Neural cell (in vitro differentiated cells): ENCODE measurements at regions not wholly inside any gene's neighbourhood (a gene's known extent, or its start where the extent isn't known, plus 50 kb on each side); places are given as distances from the start of the nearest gene placed in this dataset.

Experiments
- H2AFZ ChIP-seq: fragments of 200-600, 300-800 bp; sonication (generic), shearing (Covaris generic); 2 replicates; pipeline ENCODE4 v1.6.0; 2014; ENCODE audit warnings: low read depth, mild to moderate bottlenecking, antibody characterized with exemption, low read length, moderate library complexity
- H3F3A ChIP-seq: fragments of 200-600 bp; shearing (Covaris generic); 2 replicates; pipeline ENCODE4 v1.6.1; 2016; ENCODE audit warnings: mild to moderate bottlenecking, moderate library complexity, mixed read lengths, antibody characterized with exemption, low read length; ENCODE audit not compliant: insufficient read depth, poor library complexity, severe bottlenecking
- H3K27ac ChIP-seq: fragments of 200-600, 300-800 bp; sonication (generic), shearing (Covaris generic); 2 replicates; pipeline ENCODE4 v1.5.1; 2014; ENCODE audit warnings: mild to moderate bottlenecking, low read length, moderate library complexity
- H3K27me3 ChIP-seq: fragments of 300-800, 200-600 bp; sonication (generic), shearing (Covaris generic); 2 replicates; pipeline ENCODE4 v1.6.0; 2014; ENCODE audit warnings: mild to moderate bottlenecking, low read depth, low read length, moderate library complexity; ENCODE audit not compliant: insufficient read depth
- H3K36me3 ChIP-seq: fragments of 300-800, 200-600 bp; sonication (generic), shearing (Covaris generic); 2 replicates; pipeline ENCODE4 v1.5.1; 2014; ENCODE audit warnings: mild to moderate bottlenecking, antibody characterized with exemption, low read length, moderate library complexity; ENCODE audit not compliant: insufficient read depth
- H3K4me2 ChIP-seq: fragments of 300-800, 200-600 bp; sonication (generic), shearing (Covaris generic); 2 replicates; pipeline ENCODE4 v1.6.0; 2014; ENCODE audit warnings: mild to moderate bottlenecking, low read length
- H3K4me3 ChIP-seq: fragments of 300-800, 200-600 bp; sonication (generic), shearing (Covaris generic); 2 replicates; pipeline ENCODE4 v1.5.1; 2014; ENCODE audit warnings: mild to moderate bottlenecking, low read length, moderate library complexity
- H3K79me2 ChIP-seq: fragments of 200-600 bp; shearing (Covaris generic); replicated peaks from 2 replicates; pipeline ENCODE4 v1.6.0; 2014; ENCODE audit warnings: mild to moderate bottlenecking, low read length, moderate library complexity; ENCODE audit not compliant: insufficient read depth
- H3K9ac ChIP-seq: fragments of 300-800, 200-600 bp; sonication (generic), shearing (Covaris generic); 2 replicates; pipeline ENCODE4 v1.6.1; 2016; ENCODE audit warnings: mild to moderate bottlenecking, low read length, mixed read lengths
- H3K9me2 ChIP-seq: fragments of 200-600 bp; shearing (Covaris generic); 2 replicates; pipeline ENCODE4 v1.6.1; 2016; ENCODE audit warnings: mild to moderate bottlenecking, low read length, mixed read lengths; ENCODE audit not compliant: insufficient read depth
- H3K9me3 ChIP-seq: fragments of 200-600, 300-800 bp; sonication (generic), shearing (Covaris generic); 2 replicates; pipeline ENCODE4 v1.6.1; 2016; ENCODE audit warnings: mild to moderate bottlenecking, mixed run types, low read length, moderate library complexity, mixed read lengths
- H4K20me1 ChIP-seq: fragments of 200-600 bp; shearing (Covaris generic); 2 replicates; pipeline ENCODE4 v1.6.1; 2016; ENCODE audit warnings: mild to moderate bottlenecking, mixed run types; ENCODE audit not compliant: insufficient read depth
- EP300 ChIP-seq: fragments of 450-650 bp; conservative IDR thresholded peaks from 2 replicates; pipeline ENCODE4 v1.6.1; 2014; ENCODE audit warnings: antibody characterized with exemption, mild to moderate bottlenecking, moderate library complexity; ENCODE audit not compliant: poor library complexity, severe bottlenecking
- EZH2 ChIP-seq: fragments of 200-600, 300-800 bp; shearing (Covaris generic), sonication (generic); IDR thresholded peaks from 2 replicates; pipeline ENCODE4 v1.6.1; 2014; ENCODE audit warnings: antibody characterized with exemption, low read length, borderline replicate concordance, mild to moderate bottlenecking; ENCODE audit not compliant: insufficient read depth, poor library complexity, severe bottlenecking
- MXI1 ChIP-seq: fragments of 450-650 bp; conservative IDR thresholded peaks from 2 replicates; pipeline ENCODE4 v1.6.1; 2014; ENCODE audit warnings: antibody characterized with exemption, mild to moderate bottlenecking; ENCODE audit not compliant: poor library complexity, severe bottlenecking
- POLR2AphosphoS5 ChIP-seq: IDR thresholded peaks from 2 replicates; pipeline ENCODE4 v1.6.1; 2012
- RAD21 ChIP-seq: fragments of 450-650 bp; conservative IDR thresholded peaks from 2 replicates; pipeline ENCODE4 v1.6.1; 2014; ENCODE audit warnings: antibody characterized with exemption, mild to moderate bottlenecking, moderate library complexity
- SMC3 ChIP-seq: fragments of 450-650 bp; conservative IDR thresholded peaks from 2 replicates; pipeline ENCODE4 v1.6.1; 2014; ENCODE audit warnings: antibody characterized with exemption, mild to moderate bottlenecking, moderate library complexity; ENCODE audit not compliant: poor library complexity
- TAF1 ChIP-seq: IDR thresholded peaks from 2 replicates; pipeline ENCODE4 v1.6.1; 2012; ENCODE audit warnings: low read depth
- TF ChIP-seq, protein P1 (sequence below): IDR thresholded peaks from 2 replicates; pipeline ENCODE4 v1.6.1; 2012; ENCODE audit warnings: borderline replicate concordance
- TF ChIP-seq, protein P2 (sequence below): fragments of 450-650 bp; IDR thresholded peaks from 2 replicates; pipeline ENCODE4 v1.5.1; 2014; ENCODE audit warnings: antibody characterized with exemption, mild to moderate bottlenecking, moderate library complexity; ENCODE audit not compliant: poor library complexity, severe bottlenecking

DNA sequence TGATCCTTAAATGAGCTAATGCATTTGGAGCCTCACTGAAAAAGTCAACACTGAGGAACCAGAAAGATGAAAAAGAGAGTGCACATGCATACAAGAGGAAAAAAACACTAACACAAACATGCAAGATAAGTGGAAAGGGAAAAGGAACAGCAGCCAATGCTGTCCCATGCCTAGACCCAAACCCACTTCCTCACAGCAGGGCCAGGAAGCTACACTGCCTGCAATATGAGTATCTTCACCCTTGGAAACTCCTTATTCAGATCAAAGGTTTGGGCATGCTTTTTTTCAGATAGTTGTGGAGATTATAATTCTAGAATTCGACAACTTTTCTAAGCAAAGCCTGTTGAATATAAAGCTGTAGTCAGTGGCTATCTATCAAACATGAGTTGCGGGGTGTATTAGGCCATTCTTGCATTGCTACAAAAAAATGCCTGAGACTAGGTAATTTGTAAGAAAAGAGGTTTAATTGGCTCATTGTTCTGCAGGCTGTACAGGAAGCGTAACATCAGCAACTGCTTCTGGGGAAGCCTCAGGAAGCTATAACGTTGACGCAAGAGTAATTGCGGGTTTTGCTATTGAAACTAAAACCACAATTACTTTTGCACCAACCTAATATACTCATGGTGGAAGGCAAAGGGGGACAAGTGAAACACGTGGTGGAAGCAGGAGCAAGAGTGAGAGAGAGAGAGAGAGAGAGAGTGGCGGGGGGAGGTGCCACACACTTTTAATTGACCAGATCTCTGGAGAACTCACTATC lies 138.2 kb downstream of the MBD2 start:
- H2AFZ ChIP-seq: no peak overlapping the region
- no peak overlapping the region for H3K9ac ChIP-seq
- H3K9me2 ChIP-seq: no peaks in the 10 kb centered on the region
- H3K27ac ChIP-seq: no peak overlapping the region
- H3K9me3 ChIP-seq: no peaks in the 10 kb centered on the region
- H3K36me3 ChIP-seq: no peaks in the 10 kb centered on the region
- H3K4me3 ChIP-seq: no peak overlapping the region
- H4K20me1 ChIP-seq: no peaks in the 10 kb centered on the region
- H3F3A ChIP-seq: no peaks in the 10 kb centered on the region
- TF ChIP-seq EZH2 (no peak), TAF1 (no peak), SMC3 (no peak), MXI1 (no peak), RAD21 (no peak), EP300 (no peak), POLR2AphosphoS5 (no peak)
- TF ChIP-seq, protein P1, sequence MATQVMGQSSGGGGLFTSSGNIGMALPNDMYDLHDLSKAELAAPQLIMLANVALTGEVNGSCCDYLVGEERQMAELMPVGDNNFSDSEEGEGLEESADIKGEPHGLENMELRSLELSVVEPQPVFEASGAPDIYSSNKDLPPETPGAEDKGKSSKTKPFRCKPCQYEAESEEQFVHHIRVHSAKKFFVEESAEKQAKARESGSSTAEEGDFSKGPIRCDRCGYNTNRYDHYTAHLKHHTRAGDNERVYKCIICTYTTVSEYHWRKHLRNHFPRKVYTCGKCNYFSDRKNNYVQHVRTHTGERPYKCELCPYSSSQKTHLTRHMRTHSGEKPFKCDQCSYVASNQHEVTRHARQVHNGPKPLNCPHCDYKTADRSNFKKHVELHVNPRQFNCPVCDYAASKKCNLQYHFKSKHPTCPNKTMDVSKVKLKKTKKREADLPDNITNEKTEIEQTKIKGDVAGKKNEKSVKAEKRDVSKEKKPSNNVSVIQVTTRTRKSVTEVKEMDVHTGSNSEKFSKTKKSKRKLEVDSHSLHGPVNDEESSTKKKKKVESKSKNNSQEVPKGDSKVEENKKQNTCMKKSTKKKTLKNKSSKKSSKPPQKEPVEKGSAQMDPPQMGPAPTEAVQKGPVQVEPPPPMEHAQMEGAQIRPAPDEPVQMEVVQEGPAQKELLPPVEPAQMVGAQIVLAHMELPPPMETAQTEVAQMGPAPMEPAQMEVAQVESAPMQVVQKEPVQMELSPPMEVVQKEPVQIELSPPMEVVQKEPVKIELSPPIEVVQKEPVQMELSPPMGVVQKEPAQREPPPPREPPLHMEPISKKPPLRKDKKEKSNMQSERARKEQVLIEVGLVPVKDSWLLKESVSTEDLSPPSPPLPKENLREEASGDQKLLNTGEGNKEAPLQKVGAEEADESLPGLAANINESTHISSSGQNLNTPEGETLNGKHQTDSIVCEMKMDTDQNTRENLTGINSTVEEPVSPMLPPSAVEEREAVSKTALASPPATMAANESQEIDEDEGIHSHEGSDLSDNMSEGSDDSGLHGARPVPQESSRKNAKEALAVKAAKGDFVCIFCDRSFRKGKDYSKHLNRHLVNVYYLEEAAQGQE: no peak
- TF ChIP-seq, protein P2, sequence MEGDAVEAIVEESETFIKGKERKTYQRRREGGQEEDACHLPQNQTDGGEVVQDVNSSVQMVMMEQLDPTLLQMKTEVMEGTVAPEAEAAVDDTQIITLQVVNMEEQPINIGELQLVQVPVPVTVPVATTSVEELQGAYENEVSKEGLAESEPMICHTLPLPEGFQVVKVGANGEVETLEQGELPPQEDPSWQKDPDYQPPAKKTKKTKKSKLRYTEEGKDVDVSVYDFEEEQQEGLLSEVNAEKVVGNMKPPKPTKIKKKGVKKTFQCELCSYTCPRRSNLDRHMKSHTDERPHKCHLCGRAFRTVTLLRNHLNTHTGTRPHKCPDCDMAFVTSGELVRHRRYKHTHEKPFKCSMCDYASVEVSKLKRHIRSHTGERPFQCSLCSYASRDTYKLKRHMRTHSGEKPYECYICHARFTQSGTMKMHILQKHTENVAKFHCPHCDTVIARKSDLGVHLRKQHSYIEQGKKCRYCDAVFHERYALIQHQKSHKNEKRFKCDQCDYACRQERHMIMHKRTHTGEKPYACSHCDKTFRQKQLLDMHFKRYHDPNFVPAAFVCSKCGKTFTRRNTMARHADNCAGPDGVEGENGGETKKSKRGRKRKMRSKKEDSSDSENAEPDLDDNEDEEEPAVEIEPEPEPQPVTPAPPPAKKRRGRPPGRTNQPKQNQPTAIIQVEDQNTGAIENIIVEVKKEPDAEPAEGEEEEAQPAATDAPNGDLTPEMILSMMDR: no peak
- H3K4me2 ChIP-seq: no peak overlapping the region
- H3K27me3 ChIP-seq: no peaks in the 10 kb centered on the region
- no peaks in the 10 kb centered on the region for H3K79me2 ChIP-seq

DNA sequence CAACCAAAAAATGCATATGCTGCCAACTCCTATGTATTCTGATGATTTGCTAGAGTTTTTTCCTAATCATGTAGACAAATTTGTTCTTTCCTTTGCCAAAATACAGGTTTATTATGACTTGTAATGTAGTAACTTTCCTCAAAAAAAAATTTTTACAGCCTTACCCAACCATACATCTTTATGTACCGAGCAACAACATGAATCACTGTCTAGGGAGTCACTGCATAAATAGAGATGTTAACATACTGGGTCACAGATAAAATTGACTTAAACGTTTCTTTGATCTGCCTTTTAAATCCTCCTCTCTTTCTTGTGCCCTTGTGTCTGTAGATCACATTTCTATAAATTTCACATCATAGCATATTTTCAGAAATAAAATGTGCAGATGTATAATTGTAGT lies 143.6 kb downstream of the MBD2 start:
- H2AFZ ChIP-seq: no peak overlapping the region
- no peaks in the 10 kb centered on the region for H3F3A ChIP-seq
- no peaks in the 10 kb centered on the region for H4K20me1 ChIP-seq
- no peak overlapping the region for H3K4me3 ChIP-seq
- TF ChIP-seq, protein P2: no peak
- TF ChIP-seq, protein P1: no peak
- TF ChIP-seq RAD21: no peak
- TF ChIP-seq EZH2: no peak
- TF ChIP-seq MXI1: no peak
- no peak for TF ChIP-seq SMC3
- TF ChIP-seq EP300: no peak
- TF ChIP-seq TAF1: no peak
- no peak for TF ChIP-seq POLR2AphosphoS5
- H3K27me3 ChIP-seq: no peaks in the 10 kb centered on the region
- no peak overlapping the region for H3K4me2 ChIP-seq
- H3K27ac ChIP-seq: no peak overlapping the region
- no peaks in the 10 kb centered on the region for H3K9me2 ChIP-seq
- H3K79me2 ChIP-seq: no peaks in the 10 kb centered on the region
- H3K36me3 ChIP-seq: no peaks in the 10 kb centered on the region
- no peaks in the 10 kb centered on the region for H3K9me3 ChIP-seq
- no peak overlapping the region for H3K9ac ChIP-seq
